22Rv1 (cell line): ENCODE measurements at regions not wholly inside any gene's neighbourhood (a gene's known extent, or its start where the extent isn't known, plus 50 kb on each side); places are given as distances from the start of the nearest gene placed in this dataset.

ENCODE experiments used
- H3K27ac ChIP-seq: fragments of 450-650 bp; 2 replicates; pipeline ENCODE4 v1.5.1; 2017
- CTCF ChIP-seq: fragments of 450-650 bp; IDR thresholded peaks from 2 replicates; pipeline ENCODE4 v1.5.1; 2017; ENCODE audit warnings: mild to moderate bottlenecking
- ZFX ChIP-seq: fragments of 450-650 bp; IDR thresholded peaks from 2 replicates; pipeline ENCODE4 v1.6.1; 2017; ENCODE audit warnings: antibody characterized with exemption, borderline replicate concordance

- H3K27ac ChIP-seq, result no peak overlapping the region
- TF ChIP-seq CTCF, result no peak
- no peak for TF ChIP-seq ZFX
These were observed 316.3 kb downstream of the TBC1D4 start for GRCh38 chr13:75165543-75166230.

GRCh38 chr13:75161804-75162203, 320.2 kb downstream of the TBC1D4 start:
- no peak overlapping the region for H3K27ac ChIP-seq
- no peak for TF ChIP-seq CTCF
- TF ChIP-seq ZFX, result no peak

GRCh38 chr13:75160984-75161383, 321.0 kb downstream of the TBC1D4 start:
- H3K27ac ChIP-seq, result no peak overlapping the region
- TF ChIP-seq CTCF, result no peak
- TF ChIP-seq ZFX, result no peak

GRCh38 chr13:75154331-75154730, 327.6 kb downstream of the TBC1D4 start:
- no peak overlapping the region for H3K27ac ChIP-seq
- TF ChIP-seq ZFX (no peak), CTCF (no peak)

GRCh38 chr13:75153834-75154233, 328.1 kb downstream of the TBC1D4 start:
- TF ChIP-seq ZFX (no peak), CTCF (no peak)
- H3K27ac ChIP-seq, result no peak overlapping the region

- TF ChIP-seq CTCF (no peak), ZFX (no peak)
- H3K27ac ChIP-seq, result no peak overlapping the region
These were observed 328.6 kb downstream of the TBC1D4 start for GRCh38 chr13:75153386-75153785.

GRCh38 chr13:75151081-75151643, 330.8 kb downstream of the TBC1D4 start:
- no peak for TF ChIP-seq CTCF
- no peak for TF ChIP-seq ZFX
- no peak overlapping the region for H3K27ac ChIP-seq
